ENCODE measurements at regions not wholly inside any gene's neighbourhood (a gene's known extent, or its start where the extent isn't known, plus 50 kb on each side); places are given as distances from the start of the nearest gene placed in this dataset.
"Not testable (repeated sequence)": the region's sequence is repeated elsewhere in the genome, so short reads cannot be mapped to it uniquely, and the experiment has no call there.

DNA sequence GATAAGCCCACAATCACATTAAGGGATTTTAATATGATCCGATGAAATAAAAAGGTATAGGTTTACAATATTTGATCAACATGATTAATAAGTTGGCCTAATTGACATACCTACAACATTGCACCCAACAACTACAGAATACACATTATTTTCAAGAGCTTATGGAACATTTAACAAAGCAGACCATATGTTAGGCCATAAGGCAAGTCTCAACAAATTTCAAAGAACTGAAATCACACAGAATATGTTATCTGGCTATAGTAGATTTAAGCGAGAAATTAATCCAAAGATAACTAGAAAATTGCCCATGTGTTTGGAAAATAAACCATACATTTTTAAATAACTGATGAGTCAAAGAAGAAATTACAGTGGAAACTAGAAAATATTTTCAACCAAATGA, 126.0 kb upstream of the KCNG1 start:
- intact Hi-C loops (cut with DNase I) = no loop called here
- ATAC-seq = no peak
- no peak for DNase-seq (ENCODE audit: missing footprints)

- intact Hi-C loops (cut with DNase I) = no loop called here
- ATAC-seq (no peak), DNase-seq (ENCODE audit: missing footprints) (no peak)
These were observed 121.6 kb upstream of the KCNG1 start for GRCh38 chr20:51144476-51144875.

GRCh38 chr20:51143652-51144051, 120.7 kb upstream of the KCNG1 start:
- no peak for ATAC-seq
- no peak for DNase-seq (ENCODE audit: missing footprints)
- intact Hi-C loops (cut with DNase I) = no loop called here

DNA sequence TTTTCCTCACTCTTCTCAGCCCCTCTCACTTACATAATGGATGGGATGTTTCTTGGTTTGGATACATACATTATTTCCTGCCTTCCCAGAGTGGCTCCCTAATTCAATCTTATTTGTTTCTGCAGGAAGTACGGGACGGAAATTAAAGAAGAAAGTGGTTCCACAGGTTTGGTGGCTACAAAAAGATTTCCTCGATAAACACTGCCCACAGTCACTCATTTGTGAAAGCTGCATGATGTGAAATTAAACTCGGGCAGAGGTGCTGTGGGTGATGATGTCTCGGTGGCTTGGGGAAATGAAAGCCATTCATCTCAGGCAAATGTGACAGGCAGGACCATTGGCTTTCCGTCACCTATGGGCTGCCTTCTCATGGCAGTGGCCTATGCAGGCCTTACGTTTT, 119.5 kb upstream of the KCNG1 start:
- intact Hi-C loops (cut with DNase I) = no loop called here
- no peak for ATAC-seq
- no peak for DNase-seq (ENCODE audit: missing footprints)

- DNase-seq (ENCODE audit: missing footprints) (no peak), ATAC-seq (no peak)
- intact Hi-C loops (cut with DNase I) = no loop called here
These were observed 117.8 kb upstream of the KCNG1 start for GRCh38 chr20:51140671-51141070.

DNA sequence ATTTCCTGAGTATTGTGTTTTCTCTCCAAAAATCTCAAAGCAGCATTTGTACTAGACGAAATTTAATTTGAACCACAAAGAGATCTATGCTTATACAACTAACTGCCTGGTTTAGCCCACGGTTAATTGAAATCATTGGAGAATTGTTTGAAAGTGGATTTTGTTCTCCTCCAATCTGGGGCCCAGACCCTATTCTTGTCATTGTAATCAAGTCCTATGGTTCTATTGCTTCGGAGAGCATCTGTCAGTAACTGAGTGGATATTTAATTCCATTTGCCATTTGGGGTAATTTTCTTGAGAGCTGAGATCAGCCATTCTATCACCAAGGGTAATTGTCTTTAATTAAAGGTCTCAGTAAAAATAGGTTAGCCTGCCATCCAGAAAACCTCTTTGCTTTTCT, 117.0 kb upstream of the KCNG1 start:
- intact Hi-C loops (cut with DNase I) = no loop called here
- no peak for ATAC-seq
- no peak for DNase-seq (ENCODE audit: missing footprints)

- ATAC-seq (no peak), DNase-seq (ENCODE audit: missing footprints) (no peak)
- intact Hi-C loops (cut with DNase I) = no loop called here
These were observed 115.7 kb upstream of the KCNG1 start for GRCh38 chr20:51138576-51138975.

- intact Hi-C loops (cut with DNase I) = no loop called here
- no peak for DNase-seq (ENCODE audit: missing footprints)
- no peak for ATAC-seq
These were observed 114.6 kb upstream of the KCNG1 start for GRCh38 chr20:51137461-51137860.

- ATAC-seq (no peak), DNase-seq (ENCODE audit: missing footprints) (no peak)
- intact Hi-C loops (cut with DNase I) = no loop called here
These were observed 113.2 kb upstream of the KCNG1 start for GRCh38 chr20:51135926-51136715.

DNA sequence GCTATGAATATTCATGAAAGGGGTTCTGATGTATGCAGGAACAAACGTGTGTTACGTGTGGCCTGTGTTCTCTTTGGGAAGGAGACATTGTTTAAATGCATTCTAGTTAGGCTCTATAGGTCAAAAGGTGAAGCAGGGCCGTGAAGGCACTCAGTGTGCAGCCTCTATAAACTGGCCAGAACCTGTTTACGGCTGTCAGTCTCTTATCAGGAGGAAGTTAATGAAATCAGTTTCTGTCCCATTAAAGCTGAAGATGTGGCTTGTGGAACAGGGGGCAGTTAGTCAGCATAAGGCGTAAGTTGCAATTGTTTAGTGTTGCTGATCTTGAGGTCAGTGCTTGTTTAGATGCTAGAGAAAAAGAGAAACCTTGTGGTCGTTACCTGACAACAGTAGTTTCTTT, 111.5 kb upstream of the KCNG1 start:
- DNase-seq (ENCODE audit: missing footprints) (no peak), ATAC-seq (no peak)

DNA sequence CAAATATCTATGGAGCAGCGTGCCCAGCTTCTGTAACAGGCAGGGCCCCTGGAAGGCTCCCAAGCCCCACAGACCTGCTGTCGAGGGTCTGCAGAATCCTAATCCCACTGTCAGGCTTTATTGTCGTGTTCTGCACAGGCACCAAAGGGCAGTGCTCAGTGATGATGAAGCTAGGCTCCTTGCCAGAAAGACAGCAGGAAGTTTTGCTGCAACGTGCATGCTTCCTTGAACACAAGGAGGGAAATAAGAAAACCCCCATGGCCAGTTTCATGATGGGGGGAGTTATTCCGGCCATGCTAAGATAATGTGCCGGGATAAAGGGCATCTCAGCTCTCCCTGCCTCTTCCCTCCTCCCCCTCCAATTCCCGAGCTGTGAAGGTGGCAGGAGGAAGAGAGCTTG, 109.4 kb upstream of the KCNG1 start:
- no peak for ATAC-seq
- intact Hi-C loops (cut with DNase I) = no loop called here
- DNase-seq (ENCODE audit: missing footprints) = no peak

More for the DNA sequence above, 111.5 kb upstream of the KCNG1 start:
- intact Hi-C loops (cut with DNase I) = no loop called here

GRCh38 chr20:51131811-51132210, 108.9 kb upstream of the KCNG1 start:
- intact Hi-C loops (cut with DNase I) = no loop called here
- DNase-seq (ENCODE audit: missing footprints) (no peak), ATAC-seq (no peak)

DNA sequence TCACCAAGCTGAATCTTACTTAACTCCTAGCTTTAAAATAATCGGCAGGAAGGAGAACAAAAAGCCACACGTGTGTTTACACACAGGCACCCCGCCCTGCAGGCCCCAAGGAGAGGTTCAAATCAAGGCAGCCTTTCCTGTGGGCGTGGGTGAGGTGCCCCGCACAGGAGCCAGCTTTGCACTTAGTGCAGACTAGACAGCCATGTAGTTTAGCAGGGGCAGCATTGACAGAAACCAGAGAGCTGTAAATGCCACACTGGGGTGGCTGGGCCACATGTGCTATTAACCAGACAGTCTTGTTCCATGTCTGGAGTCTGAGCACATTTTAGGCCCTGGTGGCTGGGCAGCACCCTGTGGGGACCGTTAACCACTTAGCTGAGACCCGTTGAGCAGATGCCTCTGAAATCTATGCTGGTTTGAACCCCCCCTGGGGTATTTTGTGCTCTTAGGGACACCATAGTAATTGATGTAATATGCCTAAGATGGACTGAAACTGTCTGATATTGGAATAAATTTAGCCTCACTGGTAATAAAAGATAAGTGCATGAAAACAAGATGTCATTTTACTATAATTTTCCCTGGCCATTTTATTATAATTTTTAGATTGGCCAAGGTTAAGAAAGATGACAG, 106.4 kb upstream of the KCNG1 start:
- ATAC-seq (no peak), DNase-seq (ENCODE audit: missing footprints) (no peak)
- intact Hi-C loops (cut with DNase I) = no loop called here

DNA sequence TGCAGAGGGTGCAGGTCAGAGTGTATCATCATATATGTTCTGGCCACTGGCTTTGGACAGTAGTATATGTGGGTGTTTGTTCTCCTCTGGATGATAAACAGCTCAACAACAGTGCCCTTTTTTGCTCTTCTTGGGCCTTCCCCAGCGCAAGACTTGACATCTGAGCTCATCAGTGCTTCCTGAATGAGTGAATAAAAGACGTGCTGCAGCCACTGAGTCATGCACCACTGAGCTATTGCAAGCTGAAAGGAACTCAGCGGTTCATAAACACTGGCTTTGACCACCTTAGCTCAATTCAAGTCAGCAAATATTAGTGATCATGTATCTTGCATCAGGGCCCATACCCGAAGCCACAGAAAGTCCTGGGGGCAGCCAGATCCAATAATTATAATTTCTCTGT, 105.3 kb upstream of the KCNG1 start:
- intact Hi-C loops (cut with DNase I) = no loop called here
- ATAC-seq = no peak

DNA sequence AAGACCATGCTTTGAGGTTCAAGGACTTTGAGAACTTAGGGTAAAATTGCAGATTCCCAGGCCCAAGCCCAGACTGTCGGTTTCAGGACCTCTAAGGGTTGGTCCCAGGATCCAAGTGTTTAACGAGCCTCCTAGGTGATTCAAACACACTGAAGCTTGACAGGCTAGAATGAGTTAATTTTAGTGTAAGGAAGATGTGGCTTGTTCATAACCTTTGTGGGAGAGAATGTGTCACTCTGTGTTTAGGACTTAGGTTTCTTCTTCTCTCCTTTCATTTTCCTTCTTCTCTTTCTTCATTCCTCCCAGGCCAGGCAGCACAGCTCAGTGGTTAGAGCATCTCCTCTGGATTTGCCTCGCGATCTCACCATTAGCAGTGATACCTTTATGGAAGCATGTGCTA, 104.8 kb upstream of the KCNG1 start:
- DNase-seq (ENCODE audit: missing footprints) (no peak), ATAC-seq (no peak)
- intact Hi-C loops (cut with DNase I) = no loop called here

More for the DNA sequence above, 105.3 kb upstream of the KCNG1 start:
- no peak for DNase-seq (ENCODE audit: missing footprints)

- DNase-seq (ENCODE audit: missing footprints) (no peak), ATAC-seq (no peak)
- intact Hi-C loops (cut with DNase I) = no loop called here
These were observed 103.4 kb upstream of the KCNG1 start for GRCh38 chr20:51126337-51126736.

DNA sequence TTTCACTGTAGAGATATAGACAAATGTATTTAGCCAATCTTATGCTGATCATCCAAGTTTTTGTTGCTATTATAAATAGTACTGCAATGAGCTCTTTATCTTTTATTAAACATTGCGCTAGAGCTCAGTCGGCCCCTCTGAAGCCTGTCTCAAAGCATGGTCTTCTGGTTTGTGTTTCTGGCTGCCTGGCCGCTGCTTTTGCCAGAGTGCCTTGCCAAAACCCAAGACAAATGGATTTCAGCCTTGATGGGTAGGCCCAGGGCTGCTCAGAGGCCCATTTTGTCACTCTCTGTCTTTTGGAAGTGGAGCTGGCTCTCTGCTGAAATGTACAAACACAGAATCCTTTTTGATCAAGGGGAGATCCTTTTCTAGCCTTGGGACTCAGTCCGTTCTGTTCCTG, 102.9 kb upstream of the KCNG1 start:
- DNase-seq (ENCODE audit: missing footprints) (no peak), ATAC-seq (no peak)
- intact Hi-C loops (cut with DNase I) = no loop called here

DNA sequence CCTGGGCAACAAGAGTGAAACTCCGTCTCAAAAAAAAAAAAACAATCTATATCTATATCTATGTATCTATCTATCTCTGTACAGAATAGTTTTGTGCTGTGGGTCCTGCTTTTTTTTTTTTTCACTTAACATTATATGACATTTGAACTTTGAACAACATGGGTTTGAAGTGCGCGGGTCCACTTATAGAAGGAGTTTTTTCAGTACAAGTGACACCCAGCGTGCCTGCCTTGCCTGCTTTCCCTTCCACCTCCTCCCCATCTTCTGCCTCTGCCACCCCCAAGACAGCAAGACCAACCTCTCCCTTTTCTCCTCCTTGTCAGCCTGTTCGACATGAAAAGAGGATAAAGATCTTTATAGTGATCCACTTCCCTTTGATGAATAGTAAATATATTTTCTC, 102.2 kb upstream of the KCNG1 start:
- DNase-seq (ENCODE audit: missing footprints) (no peak), ATAC-seq (no peak)
- intact Hi-C loops (cut with DNase I) = no loop called here

- intact Hi-C loops (cut with DNase I); DNase-seq (ENCODE audit: missing footprints); ATAC-seq: not testable (repeated sequence)
These were observed 101.0 kb upstream of the KCNG1 start for GRCh38 chr20:51123887-51124286.

- ATAC-seq = no peak
- intact Hi-C loops (cut with DNase I) = no loop called here
These were observed 100.2 kb upstream of the KCNG1 start for GRCh38 chr20:51122931-51123658.

More at GRCh38 chr20:51122931-51123658, 100.2 kb upstream of the KCNG1 start:
- no peak for DNase-seq (ENCODE audit: missing footprints)

Measured in Right ventricle myocardium inferior (tissue), 1 donor.